ENCODE measurements at regions not wholly inside any gene's neighbourhood (a gene's known extent, or its start where the extent isn't known, plus 50 kb on each side); places are given as distances from the start of the nearest gene placed in this dataset.
"Not testable (repeated sequence)": the region's sequence is repeated elsewhere in the genome, so short reads cannot be mapped to it uniquely, and the experiment has no call there.

DNA sequence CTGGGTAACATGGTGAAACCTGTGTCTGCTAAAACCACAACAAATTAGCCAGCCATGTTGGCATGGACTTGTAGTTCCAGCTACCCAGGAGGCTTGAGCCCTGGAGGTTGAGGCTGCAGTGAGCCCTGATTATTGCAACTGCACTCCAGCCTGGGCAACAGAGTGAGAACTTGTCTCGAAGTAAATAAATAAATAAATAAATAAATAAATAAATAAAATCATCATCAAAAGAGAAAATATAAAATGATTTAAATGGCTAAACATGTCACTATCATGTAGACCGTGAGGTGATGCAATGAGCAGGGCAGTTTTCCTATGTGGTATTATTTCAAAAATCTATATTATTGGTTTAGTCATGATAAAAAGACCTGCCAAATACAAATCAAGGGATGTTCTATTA is 2074.3 kb downstream of the PCDH9 start:
- H3K27me3 Mint-ChIP-seq: no peaks in the 10 kb centered on the region
- peaks cover 0 to 8% of the 10 kb centered on the region in 2 donors for H3K9me3 Mint-ChIP-seq
- H3K36me3 Mint-ChIP-seq (ENCODE audit: insufficient read depth): peaks cover 3% of the 10 kb centered on the region
- ATAC-seq (replicated peaks) (no peak), DNase-seq (no peak)
- no peak overlapping the region for H3K27ac Mint-ChIP-seq
- no peak overlapping the region for H3K4me3 Mint-ChIP-seq
- no peaks in the 10 kb centered on the region for H3K4me1 Mint-ChIP-seq (ENCODE audit: low read depth in 2 of 2)

GRCh38 chr13:65154661-65155447 is 2075.3 kb downstream of the PCDH9 start:
- Mint-ChIP-seq H3K27ac (no peak overlapping the region), H3K4me3 (no peak overlapping the region), H3K4me1 (ENCODE audit: low read depth in 2 of 2) (no peaks in the 10 kb centered on the region), H3K36me3 (ENCODE audit: insufficient read depth) (peaks cover 3% of the 10 kb centered on the region), H3K9me3 (peaks cover 0 to 8% of the 10 kb centered on the region in 2 donors), H3K27me3 (no peaks in the 10 kb centered on the region)
- ATAC-seq (replicated peaks) (no peak), DNase-seq (no peak)

GRCh38 chr13:65149687-65150086 is 2080.4 kb downstream of the PCDH9 start:
- ATAC-seq (replicated peaks) (no peak), DNase-seq (no peak)
- H3K4me1 Mint-ChIP-seq (ENCODE audit: low read depth in 2 of 2): no peaks in the 10 kb centered on the region
- H3K36me3 Mint-ChIP-seq (ENCODE audit: insufficient read depth): no peaks in the 10 kb centered on the region
- H3K27ac Mint-ChIP-seq: no peak overlapping the region
- peaks cover 7 to 8% of the 10 kb centered on the region in 2 donors for H3K9me3 Mint-ChIP-seq
- H3K4me3 Mint-ChIP-seq: no peak overlapping the region
- no peaks in the 10 kb centered on the region for H3K27me3 Mint-ChIP-seq

DNA sequence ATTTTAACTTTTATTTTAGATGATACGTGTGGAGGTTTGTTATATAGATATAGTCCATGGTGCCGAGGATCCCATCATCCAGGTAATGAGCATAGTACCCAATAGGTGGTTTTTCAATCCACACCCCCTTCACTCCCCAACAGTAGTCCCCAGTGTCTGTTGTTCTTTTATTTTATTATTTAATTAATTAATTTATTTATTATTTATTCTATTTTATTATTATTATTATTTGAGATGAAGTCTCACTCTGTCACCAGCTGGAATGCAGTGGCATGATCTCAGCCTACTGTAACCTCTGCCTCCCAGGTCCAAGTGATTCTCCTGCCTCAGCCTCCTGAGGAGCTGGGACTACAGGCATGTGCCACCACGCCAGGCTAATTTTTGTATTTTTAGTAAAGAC is 2086.2 kb downstream of the PCDH9 start:
- H3K27ac Mint-ChIP-seq: no peak overlapping the region
- no peak overlapping the region for H3K4me3 Mint-ChIP-seq
- H3K36me3 Mint-ChIP-seq (ENCODE audit: insufficient read depth): no peaks in the 10 kb centered on the region
- H3K4me1 Mint-ChIP-seq (ENCODE audit: low read depth in 2 of 2): no peaks in the 10 kb centered on the region
- H3K27me3 Mint-ChIP-seq: no peaks in the 10 kb centered on the region
- DNase-seq: no peak
- ATAC-seq (replicated peaks): no peak
- H3K9me3 Mint-ChIP-seq: peaks cover 4 to 8% of the 10 kb centered on the region in 2 donors

GRCh38 chr13:65133094-65133493 is 2097.0 kb downstream of the PCDH9 start:
- Mint-ChIP-seq H3K36me3 (ENCODE audit: insufficient read depth) (no peaks in the 10 kb centered on the region), H3K4me3 (no peak overlapping the region), H3K27ac (no peak overlapping the region)

GRCh38 chr13:65125236-65125635 is 2104.9 kb downstream of the PCDH9 start:
- no peaks in the 10 kb centered on the region for H3K27me3 Mint-ChIP-seq

More at GRCh38 chr13:65133094-65133493, 2097.0 kb downstream of the PCDH9 start:
- Mint-ChIP-seq H3K9me3 (peaks cover 0 to 7% of the 10 kb centered on the region in 2 donors), H3K27me3 (no peaks in the 10 kb centered on the region), H3K4me1 (ENCODE audit: low read depth in 2 of 2) (no peaks in the 10 kb centered on the region)
- DNase-seq (no peak), ATAC-seq (replicated peaks) (no peak)

DNA sequence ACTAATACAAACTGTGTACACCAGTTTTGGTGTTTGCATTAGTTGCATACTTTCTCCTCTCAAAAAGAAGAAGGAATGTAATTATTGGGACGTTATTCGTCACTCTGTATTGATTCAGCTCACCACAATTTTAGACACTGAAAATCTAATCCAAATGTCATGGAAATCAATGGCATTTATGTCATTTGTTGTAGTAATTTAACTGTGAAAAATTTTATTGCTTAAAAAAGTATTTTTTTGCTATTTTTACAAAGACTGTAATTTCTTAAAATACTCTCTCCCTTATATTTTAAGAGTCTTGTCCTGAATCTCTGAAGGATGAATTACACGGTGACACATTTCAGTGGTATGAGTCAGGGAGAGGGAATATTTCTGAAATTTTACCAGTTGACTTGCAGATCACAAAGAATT is 2117.6 kb downstream of the PCDH9 start:
- H3K4me3 Mint-ChIP-seq: no peak overlapping the region
- no peaks in the 10 kb centered on the region for H3K36me3 Mint-ChIP-seq (ENCODE audit: insufficient read depth)
- H3K27ac Mint-ChIP-seq: no peak overlapping the region
- peaks cover 16 to 23% of the 10 kb centered on the region in 2 donors for H3K9me3 Mint-ChIP-seq
- ATAC-seq (replicated peaks) (no peak), DNase-seq (no peak)
- no peaks in the 10 kb centered on the region for H3K4me1 Mint-ChIP-seq (ENCODE audit: low read depth in 2 of 2)
- H3K27me3 Mint-ChIP-seq: no peaks in the 10 kb centered on the region

More at GRCh38 chr13:65125236-65125635, 2104.9 kb downstream of the PCDH9 start:
- H3K9me3 Mint-ChIP-seq: peaks cover 11 to 15% of the 10 kb centered on the region in 2 donors
- ATAC-seq (replicated peaks) (no peak), DNase-seq (no peak)
- H3K4me1 Mint-ChIP-seq (ENCODE audit: low read depth in 2 of 2): no peaks in the 10 kb centered on the region
- H3K4me3 Mint-ChIP-seq: no peak overlapping the region
- no peaks in the 10 kb centered on the region for H3K36me3 Mint-ChIP-seq (ENCODE audit: insufficient read depth)
- no peak overlapping the region for H3K27ac Mint-ChIP-seq

DNA sequence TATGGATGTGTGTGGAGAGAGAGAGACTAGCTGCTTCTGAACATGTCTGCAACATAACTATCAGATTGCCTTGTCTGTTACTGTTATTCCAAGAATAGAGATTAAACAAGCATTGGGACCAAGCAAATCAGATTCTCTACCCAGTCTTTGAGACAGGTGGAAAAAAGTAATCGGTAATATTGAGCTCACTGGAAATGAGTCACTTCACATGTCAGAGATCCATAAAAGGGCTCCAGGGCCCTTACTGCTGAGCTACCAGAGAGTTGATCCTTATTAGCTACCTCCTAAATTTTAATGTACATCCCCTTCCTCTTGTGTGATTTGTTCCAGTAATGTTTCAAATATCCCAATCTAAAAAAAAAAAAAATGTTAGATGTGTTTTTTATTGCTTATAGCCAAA is 2118.0 kb downstream of the PCDH9 start:
- H3K4me3 Mint-ChIP-seq: no peak overlapping the region
- no peaks in the 10 kb centered on the region for H3K27me3 Mint-ChIP-seq
- DNase-seq: no peak
- H3K9me3 Mint-ChIP-seq: peaks cover 17 to 24% of the 10 kb centered on the region in 2 donors
- H3K36me3 Mint-ChIP-seq (ENCODE audit: insufficient read depth): no peaks in the 10 kb centered on the region
- H3K27ac Mint-ChIP-seq: no peak overlapping the region
- no peak for ATAC-seq (replicated peaks)
- H3K4me1 Mint-ChIP-seq (ENCODE audit: low read depth in 2 of 2): no peaks in the 10 kb centered on the region

- Mint-ChIP-seq H3K36me3 (ENCODE audit: insufficient read depth) (no peaks in the 10 kb centered on the region), H3K9me3 (peaks cover 18 to 33% of the 10 kb centered on the region in 2 donors), H3K4me1 (ENCODE audit: low read depth in 2 of 2) (no peaks in the 10 kb centered on the region), H3K27ac (no peak overlapping the region), H3K27me3 (no peaks in the 10 kb centered on the region), H3K4me3 (no peak overlapping the region)
- ATAC-seq (replicated peaks) (no peak), DNase-seq (no peak)
These were observed 2118.9 kb downstream of the PCDH9 start for GRCh38 chr13:65111223-65111622.

GRCh38 chr13:65104436-65104835 is 2125.7 kb downstream of the PCDH9 start:
- not testable (repeated sequence) for DNase-seq; H3K4me3 Mint-ChIP-seq; H3K4me1 Mint-ChIP-seq (ENCODE audit: low read depth in 2 of 2); H3K27ac Mint-ChIP-seq; H3K36me3 Mint-ChIP-seq (ENCODE audit: insufficient read depth); ATAC-seq (replicated peaks); H3K27me3 Mint-ChIP-seq
- H3K9me3 Mint-ChIP-seq: peaks cover 17 to 28% of the 10 kb centered on the region in 2 donors

DNA sequence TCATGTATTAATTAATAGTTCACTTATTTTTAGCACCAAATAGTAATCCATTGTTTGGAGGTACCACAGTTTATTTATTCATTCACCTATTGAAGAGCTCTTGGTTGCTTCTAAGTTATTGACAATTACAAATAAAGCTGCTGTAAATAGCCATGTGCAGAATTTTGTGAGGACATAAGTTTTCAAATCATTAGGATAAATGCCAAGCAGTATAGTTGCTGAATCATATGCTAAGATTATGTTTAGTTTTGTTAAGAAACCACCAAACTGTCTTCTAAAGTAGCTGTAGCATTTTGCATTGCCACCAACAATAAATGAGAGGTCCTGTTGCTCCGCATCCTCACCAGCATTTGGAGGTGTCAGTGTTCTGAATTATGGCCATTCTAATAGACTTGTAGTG is 2126.8 kb downstream of the PCDH9 start:
- ATAC-seq (replicated peaks) (no peak), DNase-seq (no peak)
- Mint-ChIP-seq H3K27ac (no peak overlapping the region), H3K4me3 (no peak overlapping the region), H3K27me3 (no peaks in the 10 kb centered on the region), H3K4me1 (ENCODE audit: low read depth in 2 of 2) (no peaks in the 10 kb centered on the region), H3K36me3 (ENCODE audit: insufficient read depth) (no peaks in the 10 kb centered on the region), H3K9me3 (peaks cover 11 to 20% of the 10 kb centered on the region in 2 donors)

GRCh38 chr13:65095161-65096082 is 2134.7 kb downstream of the PCDH9 start:
- H3K27ac Mint-ChIP-seq: no peak overlapping the region
- H3K27me3 Mint-ChIP-seq: no peaks in the 10 kb centered on the region
- no peaks in the 10 kb centered on the region for H3K36me3 Mint-ChIP-seq (ENCODE audit: insufficient read depth)
- H3K9me3 Mint-ChIP-seq: peaks cover 10 to 17% of the 10 kb centered on the region in 2 donors
- H3K4me1 Mint-ChIP-seq (ENCODE audit: low read depth in 2 of 2): no peaks in the 10 kb centered on the region
- no peak overlapping the region for H3K4me3 Mint-ChIP-seq
- ATAC-seq (replicated peaks) (no peak), DNase-seq (no peak)

GRCh38 chr13:65093357-65093756 is 2136.8 kb downstream of the PCDH9 start:
- H3K4me1 Mint-ChIP-seq (ENCODE audit: low read depth in 2 of 2): no peaks in the 10 kb centered on the region

More at GRCh38 chr13:65093357-65093756, 2136.8 kb downstream of the PCDH9 start:
- Mint-ChIP-seq H3K9me3 (peaks cover 12 to 24% of the 10 kb centered on the region in 2 donors), H3K27ac (no peak overlapping the region), H3K36me3 (ENCODE audit: insufficient read depth) (no peaks in the 10 kb centered on the region), H3K27me3 (no peaks in the 10 kb centered on the region), H3K4me3 (no peak overlapping the region)
- no peak for DNase-seq
- no peak for ATAC-seq (replicated peaks)
